Chondrocyte (in vitro differentiated cells): ENCODE measurements at regions not wholly inside any gene's neighbourhood (a gene's known extent, or its start where the extent isn't known, plus 50 kb on each side); places are given as distances from the start of the nearest gene placed in this dataset.

Source experiments
- DNase-seq: peaks from one replicate; pipeline ENCODE4 v3.0.0; 2021; ENCODE audit warnings: mixed read lengths, low spot score
- H3K27ac Mint-ChIP-seq: one replicate; pipeline ENCODE4 v1.8.0; 2021; ENCODE audit warnings: mild to moderate bottlenecking, moderate library complexity, mixed read lengths; ENCODE audit not compliant: unreplicated experiment
- H3K27me3 Mint-ChIP-seq: 2 replicates; pipeline ENCODE4 v1.8.0; 2021; ENCODE audit warnings: low read depth, mixed read lengths
- H3K36me3 Mint-ChIP-seq: 2 replicates; pipeline ENCODE4 v1.8.0; 2021; ENCODE audit warnings: low read depth, mixed read lengths
- H3K4me1 Mint-ChIP-seq: 2 replicates; pipeline ENCODE4 v1.8.0; 2021; ENCODE audit warnings: low read depth, mild to moderate bottlenecking, mixed read lengths
- H3K4me3 Mint-ChIP-seq: one replicate; pipeline ENCODE4 v1.8.0; 2021; ENCODE audit warnings: mild to moderate bottlenecking, moderate library complexity, mixed read lengths; ENCODE audit not compliant: unreplicated experiment
- H3K9me3 Mint-ChIP-seq: 2 replicates; pipeline ENCODE4 v1.8.0; 2021; ENCODE audit warnings: low read depth, mixed read lengths
- TF ChIP-seq, protein P1 (sequence below): fragments of 200-600 bp; sonication (generic); IDR thresholded peaks from 2 replicates; pipeline ENCODE4 v1.5.0; 2021; ENCODE audit warnings: antibody characterized with exemption, mild to moderate bottlenecking, moderate library complexity

DNA sequence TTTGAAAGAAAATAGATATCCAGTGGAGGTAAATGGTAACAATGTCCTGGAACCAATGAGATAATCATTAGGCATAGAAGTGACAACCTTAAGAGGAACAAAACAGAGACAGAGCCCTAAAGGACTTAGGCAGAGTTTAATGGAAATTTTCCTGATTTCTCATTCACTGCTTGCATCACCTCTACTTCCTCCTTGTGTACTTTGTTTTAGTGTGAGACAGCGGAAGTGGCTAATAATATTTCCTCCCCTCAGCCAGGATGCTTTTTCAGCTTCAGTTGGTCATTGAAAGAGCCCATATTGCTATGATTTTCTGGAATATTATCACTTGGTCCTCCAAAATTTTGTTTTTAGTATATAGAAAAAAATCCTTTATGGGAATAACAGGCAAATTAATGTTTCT lies 153.4 kb upstream of the MPDZ start:
- TF ChIP-seq, protein P1, sequence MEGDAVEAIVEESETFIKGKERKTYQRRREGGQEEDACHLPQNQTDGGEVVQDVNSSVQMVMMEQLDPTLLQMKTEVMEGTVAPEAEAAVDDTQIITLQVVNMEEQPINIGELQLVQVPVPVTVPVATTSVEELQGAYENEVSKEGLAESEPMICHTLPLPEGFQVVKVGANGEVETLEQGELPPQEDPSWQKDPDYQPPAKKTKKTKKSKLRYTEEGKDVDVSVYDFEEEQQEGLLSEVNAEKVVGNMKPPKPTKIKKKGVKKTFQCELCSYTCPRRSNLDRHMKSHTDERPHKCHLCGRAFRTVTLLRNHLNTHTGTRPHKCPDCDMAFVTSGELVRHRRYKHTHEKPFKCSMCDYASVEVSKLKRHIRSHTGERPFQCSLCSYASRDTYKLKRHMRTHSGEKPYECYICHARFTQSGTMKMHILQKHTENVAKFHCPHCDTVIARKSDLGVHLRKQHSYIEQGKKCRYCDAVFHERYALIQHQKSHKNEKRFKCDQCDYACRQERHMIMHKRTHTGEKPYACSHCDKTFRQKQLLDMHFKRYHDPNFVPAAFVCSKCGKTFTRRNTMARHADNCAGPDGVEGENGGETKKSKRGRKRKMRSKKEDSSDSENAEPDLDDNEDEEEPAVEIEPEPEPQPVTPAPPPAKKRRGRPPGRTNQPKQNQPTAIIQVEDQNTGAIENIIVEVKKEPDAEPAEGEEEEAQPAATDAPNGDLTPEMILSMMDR, result no peak
- no peaks in the 10 kb centered on the region for H3K36me3 Mint-ChIP-seq
- no peak for DNase-seq
- H3K4me1 Mint-ChIP-seq, result no peaks in the 10 kb centered on the region
- no peak overlapping the region for H3K4me3 Mint-ChIP-seq
- H3K9me3 Mint-ChIP-seq, result no peaks in the 10 kb centered on the region
- no peak overlapping the region for H3K27ac Mint-ChIP-seq
- H3K27me3 Mint-ChIP-seq, result no peaks in the 10 kb centered on the region

DNA sequence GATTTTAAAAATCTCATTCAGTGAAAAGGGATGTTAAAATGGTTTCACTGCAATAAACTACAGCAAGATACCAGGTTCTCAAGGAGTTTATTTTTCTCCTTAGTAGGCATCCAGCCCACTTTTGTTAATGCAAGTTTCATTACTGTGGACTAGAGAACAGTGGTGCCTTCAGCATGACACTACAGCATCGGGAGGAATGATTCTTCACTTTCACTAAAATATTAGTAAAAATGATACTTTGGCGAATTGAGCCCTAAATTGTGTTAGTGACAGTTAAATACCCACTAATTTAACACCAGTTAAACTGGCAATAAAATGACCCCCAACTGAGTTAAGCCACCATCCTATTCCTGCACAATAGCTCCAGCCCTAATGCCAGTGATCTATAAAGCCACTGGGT lies 152.2 kb upstream of the MPDZ start:
- Mint-ChIP-seq H3K4me1 (no peaks in the 10 kb centered on the region), H3K4me3 (no peak overlapping the region), H3K27ac (no peak overlapping the region), H3K27me3 (no peaks in the 10 kb centered on the region), H3K9me3 (no peaks in the 10 kb centered on the region), H3K36me3 (no peaks in the 10 kb centered on the region)
- TF ChIP-seq, protein P1, result no peak
- no peak for DNase-seq

DNA sequence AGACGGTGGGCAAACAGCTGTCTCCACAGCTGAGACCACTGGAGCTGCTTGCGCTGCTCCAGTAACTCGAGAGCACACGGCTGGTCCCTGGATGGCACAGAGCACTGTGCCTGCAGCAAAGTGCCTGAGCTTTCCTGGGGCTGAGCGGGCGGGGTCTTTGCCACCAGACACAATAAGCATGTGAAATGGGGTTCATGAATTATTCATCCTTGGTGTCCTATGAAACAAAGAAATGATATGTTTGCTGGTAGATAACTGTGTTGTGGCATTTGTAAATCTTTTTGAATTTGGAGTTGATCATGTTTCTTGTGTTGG lies 151.7 kb upstream of the MPDZ start:
- H3K27me3 Mint-ChIP-seq, result no peaks in the 10 kb centered on the region
- TF ChIP-seq, protein P1, result no peak
- H3K4me1 Mint-ChIP-seq, result no peaks in the 10 kb centered on the region
- no peaks in the 10 kb centered on the region for H3K9me3 Mint-ChIP-seq
- no peaks in the 10 kb centered on the region for H3K36me3 Mint-ChIP-seq
- no peak overlapping the region for H3K4me3 Mint-ChIP-seq
- no peak overlapping the region for H3K27ac Mint-ChIP-seq
- no peak for DNase-seq

DNA sequence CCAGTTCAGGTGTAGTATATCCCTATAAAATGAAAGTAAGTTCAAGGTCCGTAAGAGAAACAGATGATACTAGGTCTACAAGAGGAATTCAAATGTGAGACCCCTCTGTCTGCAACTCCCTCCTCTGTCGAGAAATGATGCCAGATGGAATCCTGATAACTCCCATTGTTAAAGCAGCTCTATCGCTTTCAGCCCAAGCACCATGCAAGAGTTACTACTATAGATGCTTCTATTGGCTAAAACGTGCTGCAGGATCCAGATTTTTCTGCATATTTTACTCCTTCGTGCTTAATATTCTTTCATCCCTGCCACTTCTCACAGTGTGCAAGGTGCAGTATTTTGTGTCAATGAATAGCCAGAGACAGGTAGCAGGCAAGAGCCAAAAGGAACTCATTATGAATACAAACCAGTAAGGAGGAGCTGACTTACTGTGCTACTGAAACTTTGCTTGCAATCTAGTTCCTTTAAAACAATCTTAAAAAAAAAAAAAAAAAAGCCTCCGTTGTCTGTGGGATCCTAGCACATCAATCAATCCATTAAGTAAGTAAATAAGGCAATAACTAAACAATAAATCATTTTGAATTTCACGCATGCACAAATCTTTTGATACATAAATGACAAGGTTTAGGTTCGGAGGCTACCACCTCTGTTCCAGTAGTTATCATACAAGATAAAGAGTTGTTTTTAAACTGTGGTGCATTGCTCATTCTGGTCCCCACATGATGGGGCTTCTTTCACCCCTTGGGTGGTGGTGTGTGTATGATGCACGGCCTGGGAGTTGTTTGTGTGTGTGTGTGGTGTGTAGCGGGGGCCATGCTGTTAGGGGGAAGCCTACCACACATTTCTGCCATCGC lies 151.1 kb upstream of the MPDZ start:
- no peak overlapping the region for H3K27ac Mint-ChIP-seq
- H3K4me1 Mint-ChIP-seq, result no peaks in the 10 kb centered on the region
- no peak for DNase-seq
- H3K36me3 Mint-ChIP-seq, result no peaks in the 10 kb centered on the region
- TF ChIP-seq, protein P1, result no peak
- H3K4me3 Mint-ChIP-seq, result no peak overlapping the region
- H3K27me3 Mint-ChIP-seq, result no peaks in the 10 kb centered on the region
- H3K9me3 Mint-ChIP-seq, result no peaks in the 10 kb centered on the region

DNA sequence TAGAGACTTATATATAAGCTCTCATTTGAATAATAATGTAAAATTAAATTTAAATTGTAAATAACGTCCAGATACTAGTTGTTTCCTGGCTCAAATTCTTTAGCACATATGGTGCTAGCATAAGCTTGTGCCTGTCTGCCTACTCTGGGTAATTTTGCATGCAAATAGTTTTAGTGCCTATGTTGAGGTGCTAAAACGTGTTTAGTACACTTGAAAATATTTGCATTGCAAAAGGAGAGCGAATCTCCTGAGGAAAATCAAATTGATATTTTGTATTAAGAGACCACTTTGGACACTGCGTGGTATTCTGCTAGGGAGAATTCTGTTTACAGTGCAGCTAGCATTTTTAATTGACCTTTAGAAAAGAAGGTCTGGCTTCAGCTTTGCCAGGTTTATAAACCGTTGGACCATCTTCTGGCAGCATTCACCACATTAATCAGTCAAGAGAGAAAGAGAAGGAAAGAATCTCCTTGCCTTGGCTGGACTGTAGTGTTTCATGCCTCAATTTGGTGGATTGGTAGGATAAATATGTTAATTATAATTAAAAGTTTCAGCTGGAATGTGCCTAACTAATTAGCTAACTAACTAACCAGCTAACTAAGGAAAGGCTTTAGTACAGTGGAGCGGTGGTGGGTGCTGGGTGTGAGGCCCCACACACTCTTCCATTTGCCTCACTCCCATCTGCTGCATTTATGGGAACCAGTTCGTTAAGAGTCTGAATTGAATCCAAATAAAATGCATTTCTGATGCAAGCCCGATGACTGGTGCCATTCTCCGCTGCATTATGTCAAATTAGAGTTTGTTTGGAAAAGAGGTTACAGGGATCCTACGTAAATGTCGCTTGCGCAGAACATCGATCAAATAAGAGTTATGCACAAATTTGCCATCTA lies 150.1 kb upstream of the MPDZ start:
- DNase-seq, result no peak
- H3K4me1 Mint-ChIP-seq, result no peaks in the 10 kb centered on the region
- no peak overlapping the region for H3K27ac Mint-ChIP-seq
- TF ChIP-seq, protein P1, result no peak
- no peaks in the 10 kb centered on the region for H3K36me3 Mint-ChIP-seq
- H3K9me3 Mint-ChIP-seq, result no peaks in the 10 kb centered on the region
- no peak overlapping the region for H3K4me3 Mint-ChIP-seq
- no peaks in the 10 kb centered on the region for H3K27me3 Mint-ChIP-seq
